ENCODE measurements at regions not wholly inside any gene's neighbourhood (a gene's known extent, or its start where the extent isn't known, plus 50 kb on each side); places are given as distances from the start of the nearest gene placed in this dataset.

GRCh38 chr11:112735470-112735869, 225.8 kb upstream of the NCAM1 start:
- no peak for TF ChIP-seq CTCF (IDR thresholded peaks at IDR 0.05)
- Mint-ChIP-seq H3K4me3 (no peak overlapping the region), H3K36me3 (ENCODE audit: low read depth) (no peaks in the 10 kb centered on the region), H3K27ac (no peak overlapping the region), H3K27me3 (ENCODE audit: low read depth, poor library complexity) (peaks cover 41% of the 10 kb centered on the region), H3K9me3 (no peaks in the 10 kb centered on the region), H3K4me1 (peaks cover 7% of the 10 kb centered on the region)
- no peak for DNase-seq

DNA sequence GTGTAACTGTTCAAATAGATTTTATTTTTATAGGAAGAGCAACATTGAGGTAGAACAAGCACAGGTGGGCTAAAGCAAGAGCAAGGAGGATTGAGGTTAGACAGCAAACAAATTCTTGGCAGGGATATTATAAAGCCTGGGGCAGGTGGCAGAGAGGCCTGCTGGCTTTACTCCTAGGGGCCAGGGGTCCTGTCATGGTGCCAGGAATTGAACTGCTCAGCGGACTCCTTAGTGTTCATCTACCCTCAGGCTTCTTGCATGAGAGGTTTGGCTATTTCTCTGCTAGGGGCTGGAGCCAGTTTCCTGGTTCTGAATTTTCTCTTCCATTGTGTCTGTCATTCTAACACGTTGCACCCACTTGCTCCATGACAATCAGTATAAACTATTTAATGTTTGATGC, 217.2 kb upstream of the NCAM1 start:
- Mint-ChIP-seq H3K27me3 (ENCODE audit: low read depth, poor library complexity) (peaks cover 20% of the 10 kb centered on the region), H3K27ac (no peak overlapping the region), H3K4me1 (peaks cover 39% of the 10 kb centered on the region), H3K36me3 (ENCODE audit: low read depth) (no peaks in the 10 kb centered on the region), H3K4me3 (no peak overlapping the region), H3K9me3 (no peaks in the 10 kb centered on the region)
- no peak for DNase-seq
- TF ChIP-seq CTCF (IDR thresholded peaks at IDR 0.05) = no peak

DNA sequence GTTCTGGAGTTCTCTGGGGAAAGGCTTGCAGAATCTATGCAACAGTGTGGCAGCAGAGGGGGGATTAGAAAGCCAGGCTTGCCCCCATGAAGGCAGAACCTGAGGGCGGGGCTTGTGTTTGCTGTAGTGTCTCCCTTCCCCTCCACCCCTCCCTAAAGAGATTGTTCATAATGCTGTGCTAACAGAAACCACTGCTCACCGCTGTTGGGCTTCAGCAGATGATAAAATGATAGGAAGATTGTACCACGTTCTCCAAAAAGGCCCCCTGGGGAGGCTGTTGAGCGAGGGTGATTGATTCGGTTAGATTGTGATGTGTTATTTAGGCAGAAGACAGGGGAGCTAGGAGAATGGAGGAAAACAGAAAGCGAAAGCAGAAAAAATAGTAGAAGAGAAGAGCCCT, 215.2 kb upstream of the NCAM1 start:
- Mint-ChIP-seq H3K9me3 (no peaks in the 10 kb centered on the region), H3K4me3 (no peak overlapping the region), H3K27me3 (ENCODE audit: low read depth, poor library complexity) (peaks cover 9% of the 10 kb centered on the region), H3K36me3 (ENCODE audit: low read depth) (no peaks in the 10 kb centered on the region), H3K27ac (no peak overlapping the region), H3K4me1 (peaks cover 58% of the 10 kb centered on the region)
- no peak for DNase-seq
- no peak for TF ChIP-seq CTCF (IDR thresholded peaks at IDR 0.05)

DNA sequence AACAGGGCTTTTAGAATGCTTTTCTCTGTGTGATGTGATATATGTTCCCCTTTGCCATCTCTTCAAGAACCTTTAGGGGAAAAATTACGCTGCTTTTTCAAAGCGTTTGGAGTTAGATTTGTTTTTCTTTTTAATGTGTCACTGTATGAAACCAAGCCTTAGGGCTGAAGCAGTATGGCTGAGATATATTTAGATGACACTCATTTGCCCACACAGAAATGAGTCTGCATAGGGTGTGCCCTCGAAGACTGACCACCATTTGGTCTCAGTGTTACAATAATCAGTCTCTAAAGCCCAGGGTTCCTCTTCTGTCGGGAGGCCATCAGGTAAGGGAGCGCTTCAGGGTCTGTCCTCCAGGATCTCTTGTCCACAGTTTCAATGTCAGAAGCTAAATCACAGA, 213.0 kb upstream of the NCAM1 start:
- H3K4me3 Mint-ChIP-seq = peak overlapping the region; percentile 15
- TF ChIP-seq CTCF (IDR thresholded peaks at IDR 0.05) = no peak
- H3K9me3 Mint-ChIP-seq = no peaks in the 10 kb centered on the region
- peaks cover 81% of the 10 kb centered on the region for H3K4me1 Mint-ChIP-seq
- H3K27me3 Mint-ChIP-seq (ENCODE audit: low read depth, poor library complexity) = peaks cover 9% of the 10 kb centered on the region
- H3K36me3 Mint-ChIP-seq (ENCODE audit: low read depth) = no peaks in the 10 kb centered on the region
- no peak for DNase-seq
- H3K27ac Mint-ChIP-seq = peak overlapping the region; percentile 96

- H3K27me3 Mint-ChIP-seq (ENCODE audit: low read depth, poor library complexity) = peaks cover 12% of the 10 kb centered on the region
Measured at GRCh38 chr11:112748713-112749543, 212.3 kb upstream of the NCAM1 start.

More at GRCh38 chr11:112748713-112749543, 212.3 kb upstream of the NCAM1 start:
- H3K4me3 Mint-ChIP-seq = peak overlapping the region; percentile 51
- peak; percentile 75 for DNase-seq
- TF ChIP-seq CTCF (IDR thresholded peaks at IDR 0.05) = no peak
- H3K36me3 Mint-ChIP-seq (ENCODE audit: low read depth) = no peaks in the 10 kb centered on the region
- peaks cover 85% of the 10 kb centered on the region for H3K4me1 Mint-ChIP-seq
- H3K27ac Mint-ChIP-seq = peak overlapping the region; percentile 96
- H3K9me3 Mint-ChIP-seq = no peaks in the 10 kb centered on the region

All from nephron progenitor cell (in vitro differentiated cells).